Activated CD8-positive, alpha-beta memory T cell treated with anti-CD3 and anti-CD28 coated beads, Interleukin-2, amount 10 ng/mL, durations not matched to agents 7 days and 5 days (primary cell): ENCODE measurements at regions not wholly inside any gene's neighbourhood (a gene's known extent, or its start where the extent isn't known, plus 50 kb on each side); places are given as distances from the start of the nearest gene placed in this dataset.

Experiments used
- ATAC-seq: fragments of 150-1000 bp; cut with Tn5 transposase; one replicate; pipeline ENCODE4 v1.10.0; 2021; ENCODE audit warnings: moderate library complexity
- CTCF ChIA-PET: fragments of 350-600 bp; sonication (Branson Sonifier 250); formaldehyde crosslinking; loops from one replicate; lab custom pipeline; 2021; ENCODE audit warnings: antibody characterized with exemption; lab: Charles Lee
- DNase-seq: peaks from one replicate; pipeline ENCODE4 v3.0.0-alpha.2; 2020
- H3K27ac Mint-ChIP-seq: one replicate; pipeline ENCODE4 v1.8.0; 2021; ENCODE audit warnings: mild to moderate bottlenecking, mixed read lengths
- H3K27me3 Mint-ChIP-seq: one replicate; pipeline ENCODE4 v1.8.0; 2021; ENCODE audit warnings: mixed read lengths
- H3K36me3 Mint-ChIP-seq: one replicate; pipeline ENCODE4 v1.8.0; 2021; ENCODE audit warnings: mild to moderate bottlenecking, mixed read lengths
- H3K4me1 Mint-ChIP-seq: one replicate; pipeline ENCODE4 v1.8.0; 2021; ENCODE audit warnings: mixed read lengths
- H3K4me3 Mint-ChIP-seq: one replicate; pipeline ENCODE4 v1.8.0; 2021; ENCODE audit warnings: mild to moderate bottlenecking, moderate library complexity, mixed read lengths
- H3K9me3 Mint-ChIP-seq: one replicate; pipeline ENCODE4 v1.8.0; 2022; ENCODE audit warnings: low read depth, mixed read lengths

DNA sequence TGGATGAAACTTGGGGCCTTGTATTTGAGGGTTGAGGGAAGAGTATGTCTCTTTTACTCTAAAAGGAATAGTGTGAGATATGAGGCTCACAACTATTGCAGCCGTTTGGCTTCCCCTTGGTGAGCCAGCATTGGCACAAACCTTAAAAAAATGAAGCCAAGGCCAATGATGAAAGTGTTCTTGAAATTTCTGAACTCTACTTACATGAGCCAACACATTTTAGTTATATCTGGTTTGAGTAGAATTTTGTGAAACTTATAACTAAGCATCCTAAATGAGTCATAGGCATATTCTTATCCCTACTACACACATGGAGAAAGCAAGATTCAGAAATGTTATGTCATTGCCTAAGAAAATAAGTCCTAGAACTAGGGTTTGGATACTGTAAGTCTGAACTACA, 55.3 kb upstream of the ACSS3 start:
- no peak overlapping the region for H3K4me3 Mint-ChIP-seq
- H3K36me3 Mint-ChIP-seq = no peaks in the 10 kb centered on the region
- H3K27ac Mint-ChIP-seq = no peak overlapping the region
- no peak for DNase-seq
- H3K27me3 Mint-ChIP-seq = no peaks in the 10 kb centered on the region
- no peaks in the 10 kb centered on the region for H3K9me3 Mint-ChIP-seq
- no peak for ATAC-seq
- CTCF ChIA-PET = no interaction called here
- no peaks in the 10 kb centered on the region for H3K4me1 Mint-ChIP-seq

DNA sequence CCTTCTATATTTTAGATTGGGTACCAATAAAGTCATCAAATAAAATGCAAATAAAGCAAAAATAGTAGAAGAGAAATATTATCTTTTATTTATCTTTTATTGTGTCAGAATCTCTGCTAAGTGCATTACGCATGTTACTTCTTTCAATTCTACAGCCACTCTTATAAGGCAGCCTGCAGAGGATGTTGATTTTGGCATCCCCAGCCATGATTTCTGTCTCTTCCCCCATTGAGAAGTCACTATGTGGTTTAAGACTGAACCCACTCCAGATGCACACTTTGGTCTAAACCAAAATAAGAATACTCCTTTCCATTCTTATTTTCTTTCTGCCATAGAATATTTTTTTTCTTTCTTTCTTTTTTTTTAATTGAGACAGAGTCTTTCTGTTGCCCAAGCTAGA, 56.0 kb upstream of the ACSS3 start:
- DNase-seq (no peak), ATAC-seq (no peak)
- no peaks in the 10 kb centered on the region for H3K4me1 Mint-ChIP-seq
- H3K4me3 Mint-ChIP-seq = no peak overlapping the region
- no peak overlapping the region for H3K27ac Mint-ChIP-seq
- no peaks in the 10 kb centered on the region for H3K27me3 Mint-ChIP-seq
- H3K9me3 Mint-ChIP-seq = no peaks in the 10 kb centered on the region
- H3K36me3 Mint-ChIP-seq = no peaks in the 10 kb centered on the region
- CTCF ChIA-PET = no interaction called here

DNA sequence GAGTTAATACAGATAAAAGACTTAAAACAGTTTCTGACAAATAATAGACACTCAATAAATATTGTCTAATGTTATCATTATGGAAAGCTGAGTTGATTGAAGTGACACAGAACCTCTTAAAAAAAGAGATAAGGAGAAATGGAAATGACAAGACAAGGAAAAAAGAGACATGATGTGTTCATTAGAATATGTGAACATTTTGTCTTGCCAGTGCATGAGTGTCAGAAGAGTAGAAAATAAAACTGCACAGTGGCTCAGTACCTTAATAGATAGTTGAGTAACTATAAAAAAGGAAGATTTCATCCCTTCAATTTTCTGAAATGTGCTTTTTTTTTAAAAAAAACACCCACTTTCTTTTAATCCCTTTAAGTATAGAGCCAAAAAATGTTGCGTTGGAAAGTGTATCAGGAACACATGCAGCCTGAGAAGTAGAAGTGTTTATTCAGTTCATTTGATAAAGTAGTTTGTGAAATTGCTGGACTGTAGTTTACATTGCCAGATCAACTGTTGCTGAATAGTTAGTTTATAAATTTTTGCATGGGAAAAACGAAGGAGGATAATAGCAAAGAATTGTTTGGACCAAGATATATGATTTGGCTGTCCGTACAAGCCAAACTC, 56.6 kb upstream of the ACSS3 start:
- no peak overlapping the region for H3K4me3 Mint-ChIP-seq
- DNase-seq = no peak
- no peak for ATAC-seq
- no peaks in the 10 kb centered on the region for H3K9me3 Mint-ChIP-seq
- H3K4me1 Mint-ChIP-seq = no peaks in the 10 kb centered on the region
- H3K27me3 Mint-ChIP-seq = no peaks in the 10 kb centered on the region
- no peak overlapping the region for H3K27ac Mint-ChIP-seq
- H3K36me3 Mint-ChIP-seq = no peaks in the 10 kb centered on the region
- CTCF ChIA-PET = no interaction called here

DNA sequence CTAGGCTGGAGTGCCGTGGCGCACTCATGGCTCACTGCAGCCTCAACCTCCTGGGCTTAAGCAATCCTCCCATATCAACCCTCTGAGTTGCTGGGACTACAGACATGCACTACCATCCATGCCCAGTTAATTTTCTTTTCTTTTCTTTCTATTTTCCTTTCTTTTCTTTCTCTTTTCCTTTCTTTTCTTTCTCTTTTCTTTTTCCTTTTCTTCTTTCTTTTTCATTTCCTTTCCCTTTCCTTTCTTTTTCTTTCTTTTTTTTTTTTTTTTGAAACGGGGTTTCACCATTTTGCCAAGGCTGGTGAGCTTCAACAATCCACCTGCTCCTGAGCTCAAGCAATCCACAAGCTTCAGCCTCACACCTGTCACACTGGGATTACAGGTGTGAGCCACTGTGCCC, 60.1 kb upstream of the ACSS3 start:
- H3K27ac Mint-ChIP-seq = no peak overlapping the region
- ATAC-seq (no peak), DNase-seq (no peak)
- H3K4me3 Mint-ChIP-seq = no peak overlapping the region
- no peaks in the 10 kb centered on the region for H3K4me1 Mint-ChIP-seq
- H3K9me3 Mint-ChIP-seq = no peaks in the 10 kb centered on the region
- H3K36me3 Mint-ChIP-seq = no peaks in the 10 kb centered on the region
- H3K27me3 Mint-ChIP-seq = no peaks in the 10 kb centered on the region
- CTCF ChIA-PET = interaction anchor here (0.7 kb wide), 1 partner anchor 502 kb away, joined by 3 read pairs; no protein-coding TSS in a partner anchor

DNA sequence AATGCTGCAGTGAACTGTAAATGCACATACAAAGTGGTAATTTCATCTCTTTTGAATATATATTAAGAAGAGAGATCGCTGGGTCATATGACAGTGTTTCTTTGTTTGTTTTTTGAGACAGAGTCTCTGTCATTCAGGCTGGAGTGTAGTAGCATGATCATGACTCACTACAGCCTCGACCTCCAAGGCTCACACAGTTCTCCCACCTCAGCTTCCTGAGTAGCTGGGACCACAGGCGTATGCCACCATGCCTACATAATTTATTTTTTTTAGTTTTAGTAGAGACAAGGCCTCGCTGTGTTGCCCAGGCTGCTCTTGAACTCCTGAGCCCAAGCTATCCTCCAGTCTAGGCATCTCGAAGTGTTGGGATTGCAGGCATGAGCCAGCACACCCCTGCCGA, 62.4 kb upstream of the ACSS3 start:
- CTCF ChIA-PET = no interaction called here
- H3K27me3 Mint-ChIP-seq = no peaks in the 10 kb centered on the region
- H3K27ac Mint-ChIP-seq = no peak overlapping the region
- H3K4me1 Mint-ChIP-seq = no peaks in the 10 kb centered on the region
- ATAC-seq (no peak), DNase-seq (no peak)
- H3K36me3 Mint-ChIP-seq = no peaks in the 10 kb centered on the region
- H3K4me3 Mint-ChIP-seq = no peak overlapping the region
- H3K9me3 Mint-ChIP-seq = no peaks in the 10 kb centered on the region

DNA sequence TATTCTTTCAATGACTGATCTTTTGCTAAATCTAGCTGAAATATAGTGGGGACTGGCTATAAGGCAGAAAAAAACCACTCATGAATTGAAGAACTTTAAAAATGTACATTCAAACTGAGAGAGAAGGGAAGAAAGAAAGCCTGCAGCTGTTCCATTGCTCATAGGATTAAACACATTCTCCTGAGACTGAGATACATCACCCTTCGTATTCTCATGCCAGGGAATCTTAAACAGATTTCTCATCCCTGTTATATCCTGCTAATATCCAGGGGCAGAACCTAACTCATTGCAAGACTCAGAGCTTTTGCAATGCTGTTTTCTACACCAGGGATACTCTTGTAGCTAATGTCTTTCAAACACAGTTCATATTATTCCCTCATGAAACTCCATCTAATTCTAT, 67.2 kb upstream of the ACSS3 start:
- Mint-ChIP-seq H3K27ac (no peak overlapping the region), H3K4me3 (no peak overlapping the region), H3K36me3 (no peaks in the 10 kb centered on the region), H3K9me3 (peaks cover 2% of the 10 kb centered on the region), H3K27me3 (no peaks in the 10 kb centered on the region), H3K4me1 (no peaks in the 10 kb centered on the region)
- no peak for ATAC-seq
- CTCF ChIA-PET = no interaction called here
- no peak for DNase-seq

DNA sequence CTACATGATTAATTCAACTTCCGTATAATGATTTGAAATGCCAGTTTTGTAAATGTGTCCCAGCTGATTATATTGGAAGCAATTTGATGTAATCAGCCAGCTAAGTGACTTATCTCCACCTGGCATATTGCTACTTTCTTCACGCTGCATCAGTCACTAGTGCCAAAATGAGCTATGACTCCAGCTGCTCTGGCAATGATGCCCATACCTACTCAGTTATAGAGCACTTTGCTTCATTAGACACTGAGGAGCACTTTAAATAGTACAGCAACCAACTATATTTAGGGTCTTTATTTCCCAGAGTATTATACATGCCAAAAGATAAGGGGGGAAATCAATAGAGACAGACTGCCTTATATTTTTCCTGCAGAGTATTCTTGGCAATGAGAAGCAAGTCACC, 67.9 kb upstream of the LIN7A start:
- H3K9me3 Mint-ChIP-seq = peaks cover 6% of the 10 kb centered on the region
- CTCF ChIA-PET = no interaction called here
- DNase-seq (no peak), ATAC-seq (no peak)
- no peak overlapping the region for H3K27ac Mint-ChIP-seq
- H3K4me3 Mint-ChIP-seq = no peak overlapping the region
- no peaks in the 10 kb centered on the region for H3K4me1 Mint-ChIP-seq
- no peaks in the 10 kb centered on the region for H3K36me3 Mint-ChIP-seq
- no peaks in the 10 kb centered on the region for H3K27me3 Mint-ChIP-seq

DNA sequence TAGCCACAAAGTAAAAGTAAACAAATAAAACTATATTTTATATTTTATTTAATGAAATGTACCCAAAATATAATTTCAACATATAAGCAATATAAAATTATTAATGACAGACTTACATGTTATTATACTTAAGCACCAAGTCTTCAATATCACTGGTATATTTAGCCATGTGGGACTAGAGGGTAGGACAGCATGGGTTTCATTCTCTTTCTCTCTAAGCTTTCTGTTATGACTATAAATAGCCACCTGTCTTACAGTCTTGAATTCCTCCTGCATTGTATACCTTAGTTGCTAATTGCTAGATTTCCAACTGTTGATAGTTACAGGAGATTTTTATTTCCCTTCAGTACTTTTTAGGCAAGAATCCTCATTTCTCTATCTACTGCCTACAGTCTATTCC, 63.1 kb upstream of the LIN7A start:
- Mint-ChIP-seq H3K4me1 (no peaks in the 10 kb centered on the region), H3K36me3 (no peaks in the 10 kb centered on the region), H3K9me3 (peaks cover 8% of the 10 kb centered on the region), H3K27ac (no peak overlapping the region), H3K4me3 (no peak overlapping the region), H3K27me3 (no peaks in the 10 kb centered on the region)
- CTCF ChIA-PET = no interaction called here
- DNase-seq = no peak
- no peak for ATAC-seq

DNA sequence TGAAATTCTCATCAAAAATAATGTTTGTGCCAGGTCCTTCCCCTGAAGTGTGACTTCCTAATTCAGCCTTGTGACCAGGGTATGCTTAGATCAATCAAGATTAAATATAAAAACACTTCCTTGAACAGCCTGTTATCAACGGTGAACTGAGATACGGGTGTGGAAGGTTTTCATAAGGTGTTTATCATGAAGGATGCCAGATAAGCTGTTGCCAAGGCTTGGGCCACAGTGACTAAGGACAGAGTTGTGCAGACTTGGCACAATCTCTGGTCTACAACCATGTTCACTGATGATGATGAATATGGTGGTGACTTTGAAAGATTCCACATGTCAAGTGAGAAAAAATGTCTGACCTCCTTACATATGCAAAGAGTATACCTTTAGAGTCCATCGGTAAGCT, 51.3 kb upstream of the LIN7A start:
- Mint-ChIP-seq H3K27ac (no peak overlapping the region), H3K9me3 (peaks cover 7% of the 10 kb centered on the region), H3K27me3 (no peaks in the 10 kb centered on the region), H3K36me3 (no peaks in the 10 kb centered on the region), H3K4me3 (no peak overlapping the region), H3K4me1 (no peaks in the 10 kb centered on the region)
- DNase-seq = no peak
- ATAC-seq = no peak
- CTCF ChIA-PET = no interaction called here
